ENCODE measurements at regions not wholly inside any gene's neighbourhood (a gene's known extent, or its start where the extent isn't known, plus 50 kb on each side); places are given as distances from the start of the nearest gene placed in this dataset.
"Not testable (repeated sequence)": the region's sequence is repeated elsewhere in the genome, so short reads cannot be mapped to it uniquely, and the experiment has no call there.

- no peak for DNase-seq
Measured at GRCh38 chr4:189463734-189464133, 476.9 kb upstream of the FRG1 start.

- DNase-seq: no peak
Measured at GRCh38 chr4:189494407-189494806, 446.3 kb upstream of the FRG1 start.

DNA sequence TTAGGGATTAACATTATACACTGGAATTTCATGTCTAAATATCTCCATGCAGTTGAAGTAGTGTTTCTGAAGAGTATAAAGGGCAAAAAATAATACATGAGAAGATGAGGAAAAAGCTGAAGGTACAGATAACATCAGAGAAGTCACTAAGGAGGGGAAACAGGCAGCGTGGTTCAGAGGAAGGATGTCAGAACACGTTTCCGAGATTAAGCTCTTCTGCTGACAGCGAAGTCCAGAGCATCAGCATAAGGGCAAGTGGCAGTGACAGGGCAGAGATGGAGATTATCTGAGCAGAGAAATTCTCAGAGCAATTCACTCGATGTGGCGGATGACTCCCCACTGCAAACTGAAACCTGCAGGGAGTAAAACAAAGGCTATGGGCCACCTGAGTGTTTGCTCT lies 443.2 kb upstream of the FRG1 start:
- no peak for DNase-seq

GRCh38 chr4:189497996-189498395 lies 442.7 kb upstream of the FRG1 start:
- DNase-seq: no peak

DNA sequence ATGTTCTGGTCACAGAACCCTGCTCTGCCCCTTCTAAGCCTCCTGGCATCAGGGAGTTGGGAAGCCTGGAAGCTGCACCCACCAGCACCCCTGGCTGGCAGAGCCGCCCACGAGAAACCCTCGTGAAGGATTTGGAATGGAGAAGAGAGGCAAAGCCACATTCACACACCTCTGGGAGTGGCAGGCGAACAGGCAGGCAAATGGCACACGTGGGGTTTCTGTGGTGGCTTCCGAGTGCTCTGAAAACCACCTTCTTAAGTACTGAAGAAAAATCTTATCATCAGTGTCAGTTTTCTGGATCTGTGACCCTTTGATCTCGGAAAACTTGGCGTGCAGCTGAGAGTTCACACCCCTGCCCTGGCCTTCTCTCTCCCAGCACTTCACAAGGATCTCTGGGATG lies 442.2 kb upstream of the FRG1 start:
- no peak for DNase-seq

GRCh38 chr4:189499696-189500095 lies 441.0 kb upstream of the FRG1 start:
- DNase-seq: no peak

GRCh38 chr4:189500970-189501369 lies 439.7 kb upstream of the FRG1 start:
- no peak for DNase-seq

DNA sequence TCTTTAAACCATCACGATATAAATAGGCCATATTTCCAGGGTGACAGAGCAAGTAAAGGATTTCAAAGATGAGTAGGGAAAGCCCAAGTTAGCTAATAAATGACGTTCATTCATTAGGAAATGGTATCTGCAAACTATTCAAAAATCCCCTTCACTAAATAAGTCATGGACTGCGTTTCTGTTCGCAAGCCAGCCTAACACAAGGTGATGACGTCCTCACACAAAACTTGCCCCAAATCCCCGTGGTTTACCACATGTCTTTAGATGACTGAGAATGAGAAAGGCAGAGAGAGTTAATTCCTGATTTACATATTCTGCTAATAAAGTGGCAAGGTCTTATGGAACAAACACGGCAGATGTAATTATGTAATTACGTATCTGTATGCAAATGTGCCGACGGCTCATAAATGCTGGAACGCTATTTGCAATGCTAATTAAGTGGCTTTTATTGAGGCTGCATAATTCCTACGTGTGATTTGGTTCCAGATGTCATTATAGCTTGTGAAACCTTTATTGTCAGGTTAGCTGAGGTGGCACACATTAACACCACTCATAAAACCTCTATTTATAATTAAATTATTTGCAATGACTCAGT lies 437.7 kb upstream of the FRG1 start:
- DNase-seq: no peak

- no peak for DNase-seq
Measured at GRCh38 chr4:189504220-189504619, 436.5 kb upstream of the FRG1 start.

GRCh38 chr4:189505380-189505779 lies 435.3 kb upstream of the FRG1 start:
- no peak for DNase-seq

DNA sequence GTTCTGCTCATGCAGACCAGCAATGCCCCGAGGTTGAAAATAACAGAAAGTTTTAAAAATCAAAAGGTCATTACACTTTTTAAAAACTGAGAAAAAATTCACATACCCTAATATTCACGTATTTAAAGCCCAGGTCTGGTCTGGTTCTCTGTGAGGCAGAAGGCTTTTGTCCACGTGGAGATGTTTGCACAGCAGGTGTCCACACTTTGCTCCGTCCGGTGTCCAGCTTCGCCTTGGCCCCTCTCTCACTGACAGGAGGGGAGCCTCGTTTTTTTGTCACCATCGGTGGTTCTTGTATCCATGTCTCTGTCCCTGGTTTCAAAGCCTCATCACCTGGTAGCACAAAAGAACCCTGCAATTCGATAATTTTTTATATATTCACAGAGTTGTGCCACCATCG lies 434.6 kb upstream of the FRG1 start:
- no peak for DNase-seq

DNA sequence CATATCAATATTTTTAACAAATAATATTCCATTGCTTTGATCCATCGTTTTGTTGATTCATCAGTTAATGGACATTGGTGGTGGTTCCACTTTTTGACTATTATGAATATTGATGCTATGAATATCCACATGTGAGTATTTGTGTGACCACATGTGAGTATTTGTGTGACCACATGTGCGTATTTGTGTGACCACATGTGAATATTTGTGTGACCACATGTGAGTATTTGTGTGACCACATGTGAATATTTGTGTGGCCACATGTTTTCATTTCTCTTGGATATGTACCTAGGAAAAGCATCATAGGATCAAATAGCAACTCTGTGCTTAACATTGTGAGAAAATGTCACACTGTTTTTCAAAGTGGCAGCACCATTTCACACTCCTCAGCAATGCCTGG lies 433.6 kb upstream of the FRG1 start:
- no peak for DNase-seq

DNA sequence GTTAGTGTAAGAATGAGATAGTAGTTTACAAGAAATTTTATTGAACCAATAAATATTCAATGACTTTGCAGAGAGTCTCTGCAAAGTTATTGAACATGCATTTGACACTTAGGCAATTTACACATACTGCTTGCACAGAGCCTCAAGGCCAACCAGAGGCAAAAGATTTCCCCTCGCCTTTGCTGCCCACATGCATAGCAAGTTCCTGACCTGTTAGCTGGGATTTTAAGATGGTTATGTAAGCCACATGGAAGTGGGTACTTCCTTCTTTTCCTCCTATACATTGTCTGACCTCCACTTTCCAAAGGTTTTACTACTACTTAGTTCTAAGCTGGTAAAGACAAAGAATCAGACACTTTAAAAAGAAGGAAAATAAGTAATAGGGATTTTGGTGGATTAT lies 430.1 kb upstream of the FRG1 start:
- no peak for DNase-seq

- DNase-seq: no peak
Measured at GRCh38 chr4:189511581-189511980, 429.1 kb upstream of the FRG1 start.

- DNase-seq: no peak
Measured at GRCh38 chr4:189513421-189513820, 427.3 kb upstream of the FRG1 start.

DNA sequence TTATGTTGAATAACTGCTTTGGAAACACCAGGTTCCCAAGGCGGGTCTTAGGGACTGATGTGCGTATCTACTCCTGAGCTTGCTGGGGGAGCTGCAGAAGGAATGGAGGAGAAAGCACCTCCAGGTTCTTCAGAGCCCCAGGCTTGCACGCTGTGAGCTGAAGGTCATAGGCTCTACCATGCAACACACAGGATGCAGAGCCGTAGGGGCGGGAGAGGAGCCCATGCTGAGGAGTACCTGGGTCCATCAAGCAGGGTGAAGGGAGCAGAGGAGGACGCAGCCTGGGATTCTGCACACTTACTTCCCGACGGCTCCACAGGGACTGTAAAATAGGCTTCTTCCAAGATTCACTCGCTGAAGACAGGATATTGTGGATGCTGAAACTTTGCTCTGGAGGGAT lies 426.5 kb upstream of the FRG1 start:
- DNase-seq: no peak

GRCh38 chr4:189516902-189517301 lies 423.8 kb upstream of the FRG1 start:
- no peak for DNase-seq

GRCh38 chr4:189519186-189519585 lies 421.5 kb upstream of the FRG1 start:
- DNase-seq: no peak

DNA sequence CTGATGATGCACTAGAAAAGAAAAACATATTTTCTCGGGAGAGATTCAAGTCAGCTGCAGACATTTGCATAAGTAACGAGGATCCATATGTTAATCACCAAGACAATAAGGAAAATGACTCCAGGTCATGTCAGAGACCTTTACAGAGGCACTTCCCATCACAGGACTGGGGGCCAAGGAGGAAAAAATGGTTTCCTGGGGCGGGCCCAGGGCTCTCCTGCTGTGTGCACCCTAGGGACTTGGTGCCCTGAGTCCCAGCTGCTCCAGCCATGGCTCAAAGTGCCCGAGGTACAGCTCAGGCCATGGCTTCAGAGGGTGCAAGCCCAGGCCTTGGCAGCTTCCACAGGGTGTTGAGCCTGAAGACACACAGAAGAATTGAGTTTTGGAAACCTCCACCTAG lies 415.4 kb upstream of the FRG1 start:
- DNase-seq: no peak

DNA sequence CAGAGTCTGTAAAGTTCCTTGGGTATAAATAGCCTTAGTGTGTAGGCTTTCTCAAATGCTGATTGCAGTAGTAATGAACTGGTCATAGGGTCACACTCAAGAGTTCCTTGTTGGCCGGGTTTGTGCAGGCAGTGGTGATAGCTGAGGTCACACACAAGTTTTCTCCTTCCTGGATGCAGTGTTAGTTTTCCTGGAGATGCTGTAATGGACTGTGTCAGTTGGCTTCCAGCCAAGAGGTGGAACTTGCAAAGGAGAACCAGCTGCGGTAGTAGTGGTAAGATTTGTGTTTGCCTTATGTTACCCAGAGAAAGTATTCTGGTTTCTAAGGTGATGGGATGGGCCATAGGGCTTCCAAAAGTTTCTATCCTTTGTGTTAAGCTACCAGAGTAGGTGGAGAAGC lies 409.8 kb upstream of the FRG1 start:
- no peak for DNase-seq

DNA sequence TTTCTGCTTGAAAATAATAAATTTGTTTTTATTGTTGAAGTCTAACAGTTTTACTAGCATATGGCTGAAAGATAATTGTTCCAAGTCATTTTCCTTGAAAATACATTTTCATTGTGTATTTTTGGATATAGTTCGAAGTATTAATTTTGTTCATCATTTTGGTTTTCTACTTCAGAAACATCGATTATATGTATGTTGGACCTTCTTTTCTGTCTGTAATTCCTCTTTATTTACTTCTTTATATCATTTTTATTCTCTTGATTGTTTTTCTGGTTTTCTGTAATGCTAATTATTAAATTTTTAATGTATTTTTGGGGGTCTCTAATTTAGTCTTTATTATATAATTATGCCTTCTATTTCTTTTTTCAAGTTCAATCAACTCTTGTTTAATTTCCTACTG lies 407.1 kb upstream of the FRG1 start:
- no peak for DNase-seq

DNA sequence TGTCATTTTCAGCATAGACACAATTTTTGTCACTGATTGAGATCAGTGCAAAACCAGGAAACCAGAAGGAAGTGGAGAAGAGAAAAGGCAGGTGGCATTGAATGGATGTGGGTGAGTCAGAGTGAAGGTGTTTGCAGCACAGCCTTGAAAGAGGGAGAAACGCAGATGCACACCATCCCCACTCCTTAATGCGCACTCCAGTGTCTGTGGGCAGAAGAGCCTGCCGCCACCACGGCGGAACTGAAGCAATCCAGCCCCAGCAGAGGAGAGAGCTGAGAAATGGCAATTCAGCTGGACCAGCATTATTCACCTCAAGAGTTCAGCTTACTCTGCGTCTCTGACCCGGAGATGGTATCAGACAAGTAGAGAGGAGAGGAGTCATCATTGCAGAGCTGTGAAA lies 393.1 kb upstream of the FRG1 start:
- no peak for DNase-seq

- DNase-seq: no peak
Measured at GRCh38 chr4:189548484-189549125, 392.1 kb upstream of the FRG1 start.

- not testable (repeated sequence) for DNase-seq
Measured at GRCh38 chr4:189551931-189552670, 388.6 kb upstream of the FRG1 start.

DNA sequence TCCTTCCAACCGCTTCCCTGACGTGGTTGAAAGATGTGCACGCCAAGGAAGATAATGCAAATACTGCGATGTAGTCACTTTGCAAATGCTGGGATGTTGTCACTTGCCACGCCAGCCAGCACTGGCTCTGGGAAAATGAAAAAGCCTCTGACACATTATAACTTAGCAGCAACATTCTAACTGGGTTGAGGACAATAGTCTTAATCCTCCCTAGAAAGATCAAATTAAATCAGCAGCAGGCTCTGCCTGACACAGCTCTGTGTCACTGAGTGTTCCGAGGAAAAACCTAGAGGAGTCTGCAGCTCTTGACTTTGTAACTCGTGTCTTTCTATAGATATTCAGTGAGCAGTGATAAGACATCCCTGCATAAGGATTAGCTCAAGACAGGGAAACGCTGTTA lies 380.1 kb upstream of the FRG1 start:
- DNase-seq: not testable (repeated sequence)

All from CD4-positive, alpha-beta T cell treated with Interleukin-17A for 4 hours (primary cell).